K562 (cell line): ENCODE measurements at regions not wholly inside any gene's neighbourhood (a gene's known extent, or its start where the extent isn't known, plus 50 kb on each side); places are given as distances from the start of the nearest gene placed in this dataset.

Experiments used
- ATAC-seq: fragments of 200-7000 bp; cut with Tn5 transposase; 3 replicates; pipeline ENCODE4 v1.9.1; 2020; ENCODE audit warnings: moderate library complexity
- BruUV-seq: library from RNA; stranded (reverse); fragments of 400-500 nt; replicated peaks from 2 replicates; lab custom pipeline; 2021; lab: Mats Ljungman, UMichigan
- CTCF ChIA-PET: fragments of 300-600 bp; formaldehyde crosslinking; extraction: SDS; loops from one replicate; lab custom pipeline; 2021; ENCODE audit warnings: low intra/inter-chr PET ratio; lab: Yijun Ruan, JAX
- POLR2A ChIA-PET: fragments of 300-600, 350-650 bp; sonication (Branson Sonifier 250); formaldehyde crosslinking; extraction: SDS; loops from one replicate; lab custom pipeline; 2021; ENCODE audit warnings: antibody characterized with exemption, inconsistent platforms; lab: Yijun Ruan, JAX
- DNase-seq, 4 experiments: peaks; one replicate each; pipeline versions ENCODE4 v3.0.0 to v3.0.0-alpha.2; 2011 to 2018; ENCODE audit warnings: low spot score in 3 of 4, mixed read lengths in 3 of 4; ENCODE audit errors: extremely low read depth in 1 of 4
- FAIRE-seq: peaks from 2 replicates; lab custom pipeline; 2011; peaks lifted over from hg19 to GRCh38; lab: Jason Lieb, UNC
- H2AFZ ChIP-seq: 2 replicates; pipeline ENCODE4 v1.6.0; 2011; ENCODE audit warnings: low read depth, low read length, control low read depth, inconsistent platforms
- H3K27ac ChIP-seq: fragments of 200-600 bp; 3 replicates; pipeline ENCODE4 v1.8.0; 2011; ENCODE audit warnings: low read depth, mild to moderate bottlenecking, control low read depth, inconsistent platforms, low read length, moderate library complexity, mixed read lengths; ENCODE audit errors: extremely low read depth
- H3K27me3 ChIP-seq, 2 experiments: fragments of 300-600 bp in 1 of 2; 2 replicates in 1 of 2; 3 replicates in 1 of 2; pipeline versions ENCODE4 v1.6.0 to v1.8.0; 2011; ENCODE audit warnings: inconsistent platforms in 2 of 2, low read length in 2 of 2, mild to moderate bottlenecking in 1 of 2, mixed read lengths in 1 of 2, moderate library complexity in 1 of 2; ENCODE audit not compliant: control insufficient read depth in 2 of 2, insufficient read depth in 2 of 2
- H3K36me3 ChIP-seq: fragments of 300-600 bp; 3 replicates; pipeline ENCODE4 v1.8.0; 2011; ENCODE audit warnings: mild to moderate bottlenecking, low read length, inconsistent platforms; ENCODE audit not compliant: control insufficient read depth, insufficient read depth
- H3K4me1 ChIP-seq, 2 experiments: fragments of 200-600 bp in 1 of 2; replicated peaks in 1 of 2; 2 replicates in 1 of 2; 3 replicates in 1 of 2; pipeline versions ENCODE4 v1.5.1 to v1.8.0; 2011; ENCODE audit warnings: inconsistent platforms in 2 of 2, low read length in 2 of 2, mild to moderate bottlenecking in 1 of 2, mixed read lengths in 1 of 2, moderate library complexity in 1 of 2; ENCODE audit not compliant: control insufficient read depth in 2 of 2, insufficient read depth in 2 of 2
- H3K4me2 ChIP-seq: 2 replicates; pipeline ENCODE4 v1.6.1; 2011; ENCODE audit warnings: low read length, control low read depth, inconsistent platforms, mixed read lengths; ENCODE audit not compliant: insufficient read depth
- H3K4me3 ChIP-seq: fragments of 200-600 bp; sonication (generic), shearing (Covaris generic); 2 replicates; pipeline ENCODE4 v1.5.1; 2016; ENCODE audit warnings: control low read depth, inconsistent platforms
- H3K79me2 ChIP-seq: fragments of 200-600 bp; 3 replicates; pipeline ENCODE4 v1.8.0; 2011; ENCODE audit warnings: low read length, inconsistent platforms; ENCODE audit not compliant: control insufficient read depth, insufficient read depth
- H3K9ac ChIP-seq, 2 experiments: 2 replicates each; pipeline versions ENCODE4 v1.6.0 to v1.6.1; 2011; ENCODE audit warnings: low read depth in 2 of 2, low read length in 2 of 2, control low read depth in 1 of 2, inconsistent platforms in 1 of 2, mild to moderate bottlenecking in 1 of 2, mixed read lengths in 1 of 2; ENCODE audit not compliant: insufficient read depth in 1 of 2
- H3K9me1 ChIP-seq: one replicate; pipeline ENCODE4 v1.6.0; 2011; ENCODE audit warnings: inconsistent platforms, mild to moderate bottlenecking, low read length, moderate library complexity; ENCODE audit not compliant: control insufficient read depth, insufficient read depth
- H3K9me3 ChIP-seq: replicated peaks from 2 replicates; pipeline ENCODE4 v1.5.1; 2011; ENCODE audit warnings: low read depth, low read length, inconsistent platforms; ENCODE audit not compliant: control insufficient read depth, insufficient read depth
- H4K20me1 ChIP-seq: replicated peaks from 2 replicates; pipeline ENCODE4 v1.6.1; 2011; ENCODE audit warnings: low read length, inconsistent platforms, mixed read lengths; ENCODE audit not compliant: control insufficient read depth, insufficient read depth
- FOXJ2 ChIP-seq: fragments of 200-800 bp; sonication (Bioruptor generic); IDR thresholded peaks from 2 replicates; pipeline ENCODE4 v1.6.1; 2016; ENCODE audit warnings: missing genetic modification characterization, missing compliant biosample characterization
- KAT7 ChIP-seq: sonication (generic); formaldehyde crosslinking; IDR thresholded peaks from 2 replicates; pipeline ENCODE4 v1.8.0; 2022; ENCODE audit warnings: missing genetic modification reagents, mild to moderate bottlenecking, borderline replicate concordance
- ZNF133 ChIP-seq: fragments of 250-450 bp; sonication (Bioruptor Pico); IDR thresholded peaks from 2 replicates; pipeline ENCODE4 v1.4.0; 2020; ENCODE audit warnings: mild to moderate bottlenecking
- WGBS: fragments of 100-300 bp; shearing (Covaris generic); methylation state at CpG from one replicate; pipeline ENCODE4 v1.1.6; 2016; ENCODE audit warnings: low coverage, mixed read lengths; ENCODE audit not compliant: insufficient coverage; ENCODE audit errors: missing lambda C conversion rate; 5-methylcytosine and 5-hydroxymethylcytosine counted together
- in situ Hi-C: fragments of 300-500 bp; cut with MboI; formaldehyde crosslinking; loops from 4 replicates; pipeline ENCODE4 v1.15.0; 2018; ENCODE audit warnings: inconsistent platforms, mixed read lengths
- intact Hi-C: fragments of 100-400 bp; cut with micrococcal nuclease; formaldehyde crosslinking; loops from 2 replicates; pipeline ENCODE4 v1.14.2; 2022
- TF ChIP-seq, protein P1 (sequence below): fragments of 450-650 bp; formaldehyde crosslinking; IDR thresholded peaks from 2 replicates; pipeline ENCODE4 v1.4.0; 2020; ENCODE audit warnings: mild to moderate bottlenecking
- TF ChIP-seq, protein P2 (sequence below): fragments of 450-650 bp; IDR thresholded peaks from 2 replicates; pipeline ENCODE4 v1.6.1; 2018; ENCODE audit not compliant: partially characterized antibody

DNA sequence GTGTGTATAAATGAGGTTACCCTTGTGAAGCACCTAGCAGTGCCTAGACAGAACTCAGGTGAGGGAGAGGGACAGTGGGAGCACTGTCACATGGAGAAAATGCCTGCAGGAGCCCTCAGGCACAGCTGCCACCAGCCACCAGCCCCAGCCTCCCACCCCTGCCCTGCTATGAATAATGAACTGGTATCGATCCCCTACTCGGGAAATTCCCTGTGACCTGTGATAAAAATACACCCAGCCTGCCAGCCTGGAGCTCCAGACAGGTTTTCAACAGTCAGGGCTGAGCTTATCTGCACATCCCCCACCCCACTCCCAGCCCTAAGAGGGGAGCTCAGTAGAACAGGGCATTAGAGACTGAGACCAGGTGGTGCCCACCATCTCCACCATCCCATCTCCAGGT lies 159.6 kb upstream of the PJA1 start:
- no peak overlapping the region for H3K4me2 ChIP-seq
- intact Hi-C loops (no loop called here), in situ Hi-C loops (no loop called here)
- no peak for TF ChIP-seq FOXJ2
- TF ChIP-seq, protein P1, sequence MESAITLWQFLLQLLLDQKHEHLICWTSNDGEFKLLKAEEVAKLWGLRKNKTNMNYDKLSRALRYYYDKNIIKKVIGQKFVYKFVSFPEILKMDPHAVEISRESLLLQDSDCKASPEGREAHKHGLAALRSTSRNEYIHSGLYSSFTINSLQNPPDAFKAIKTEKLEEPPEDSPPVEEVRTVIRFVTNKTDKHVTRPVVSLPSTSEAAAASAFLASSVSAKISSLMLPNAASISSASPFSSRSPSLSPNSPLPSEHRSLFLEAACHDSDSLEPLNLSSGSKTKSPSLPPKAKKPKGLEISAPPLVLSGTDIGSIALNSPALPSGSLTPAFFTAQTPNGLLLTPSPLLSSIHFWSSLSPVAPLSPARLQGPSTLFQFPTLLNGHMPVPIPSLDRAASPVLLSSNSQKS (CRISPR knock-in tag), result no peak
- no peak for TF ChIP-seq ZNF133 (CRISPR knock-in tag)
- TF ChIP-seq KAT7, result no peak
- TF ChIP-seq, protein P2, sequence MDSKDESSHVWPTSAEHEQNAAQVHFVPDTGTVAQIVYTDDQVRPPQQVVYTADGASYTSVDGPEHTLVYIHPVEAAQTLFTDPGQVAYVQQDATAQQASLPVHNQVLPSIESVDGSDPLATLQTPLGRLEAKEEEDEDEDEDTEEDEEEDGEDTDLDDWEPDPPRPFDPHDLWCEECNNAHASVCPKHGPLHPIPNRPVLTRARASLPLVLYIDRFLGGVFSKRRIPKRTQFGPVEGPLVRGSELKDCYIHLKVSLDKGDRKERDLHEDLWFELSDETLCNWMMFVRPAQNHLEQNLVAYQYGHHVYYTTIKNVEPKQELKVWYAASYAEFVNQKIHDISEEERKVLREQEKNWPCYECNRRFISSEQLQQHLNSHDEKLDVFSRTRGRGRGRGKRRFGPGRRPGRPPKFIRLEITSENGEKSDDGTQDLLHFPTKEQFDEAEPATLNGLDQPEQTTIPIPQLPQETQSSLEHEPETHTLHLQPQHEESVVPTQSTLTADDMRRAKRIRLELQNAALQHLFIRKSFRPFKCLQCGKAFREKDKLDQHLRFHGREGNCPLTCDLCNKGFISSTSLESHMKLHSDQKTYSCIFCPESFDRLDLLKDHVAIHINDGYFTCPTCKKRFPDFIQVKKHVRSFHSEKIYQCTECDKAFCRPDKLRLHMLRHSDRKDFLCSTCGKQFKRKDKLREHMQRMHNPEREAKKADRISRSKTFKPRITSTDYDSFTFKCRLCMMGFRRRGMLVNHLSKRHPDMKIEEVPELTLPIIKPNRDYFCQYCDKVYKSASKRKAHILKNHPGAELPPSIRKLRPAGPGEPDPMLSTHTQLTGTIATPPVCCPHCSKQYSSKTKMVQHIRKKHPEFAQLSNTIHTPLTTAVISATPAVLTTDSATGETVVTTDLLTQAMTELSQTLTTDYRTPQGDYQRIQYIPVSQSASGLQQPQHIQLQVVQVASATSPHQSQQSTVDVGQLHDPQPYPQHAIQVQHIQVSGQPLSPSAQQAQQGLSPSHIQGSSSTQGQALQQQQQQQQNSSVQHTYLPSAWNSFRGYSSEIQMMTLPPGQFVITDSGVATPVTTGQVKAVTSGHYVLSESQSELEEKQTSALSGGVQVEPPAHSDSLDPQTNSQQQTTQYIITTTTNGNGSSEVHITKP, result no peak
- no peaks in the 10 kb centered on the region for H3K4me1 ChIP-seq
- no peaks in the 10 kb centered on the region for H3K27me3 ChIP-seq
- BruUV-seq, result no TSS peak
- no peaks in the 10 kb centered on the region for H3K79me2 ChIP-seq
- peak in 2 of 4 experiments; percentile 1 for DNase-seq
- no peaks in the 10 kb centered on the region for H3K9me1 ChIP-seq
- H4K20me1 ChIP-seq, result no peaks in the 10 kb centered on the region
- no peak overlapping the region for H2AFZ ChIP-seq
- no peaks in the 10 kb centered on the region for H3K36me3 ChIP-seq
- no peak for FAIRE-seq
- H3K9me3 ChIP-seq, result no peaks in the 10 kb centered on the region
- H3K4me3 ChIP-seq, result no peak overlapping the region
- ChIA-PET CTCF (interaction anchor here (0.6 kb wide), 1 partner anchor 772 kb away, joined by 3 read pairs; no protein-coding TSS in a partner anchor), POLR2A (no interaction called here)
- 0% methylated on average over 2 of the region's 2 CpGs for WGBS
- ATAC-seq, result no peak
- H3K9ac ChIP-seq, result no peak overlapping the region
- H3K27ac ChIP-seq, result no peak overlapping the region
